GM21526 (cell line): ENCODE measurements at regions not wholly inside any gene's neighbourhood (a gene's known extent, or its start where the extent isn't known, plus 50 kb on each side); places are given as distances from the start of the nearest gene placed in this dataset.

Experiments
- ATAC-seq: cut with Tn5 transposase; IDR thresholded peaks from one replicate; pipeline ENCODE4 v1.9.1; 2021; ENCODE audit warnings: moderate library complexity; ENCODE audit not compliant: unreplicated experiment, low FRiP score

- no peak for ATAC-seq
Observed at GRCh38 chr6:14272737-14273085, 155.1 kb downstream of the CD83 start.

- no peak for ATAC-seq
Observed at GRCh38 chr6:14273191-14273590, 155.6 kb downstream of the CD83 start.

DNA sequence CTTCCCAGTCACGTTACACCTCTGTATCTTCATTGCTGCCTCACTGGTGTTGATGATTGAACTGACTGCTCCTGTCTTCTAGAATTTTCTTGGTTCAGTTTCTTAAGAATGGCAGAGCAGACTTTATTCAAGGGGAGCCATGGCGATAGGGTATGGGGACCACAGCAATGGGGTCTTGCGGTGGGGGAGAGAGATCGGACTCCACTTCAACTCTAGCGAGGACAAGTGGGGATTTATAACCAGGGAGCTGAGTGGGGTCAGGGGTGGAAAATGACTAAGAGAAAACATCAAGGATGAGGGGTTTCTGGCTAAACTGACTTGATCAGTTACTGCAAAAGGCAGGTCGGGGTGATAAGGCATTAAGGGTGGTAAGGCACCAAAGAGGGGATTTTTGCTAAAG lies 156.4 kb downstream of the CD83 start:
- no peak for ATAC-seq

DNA sequence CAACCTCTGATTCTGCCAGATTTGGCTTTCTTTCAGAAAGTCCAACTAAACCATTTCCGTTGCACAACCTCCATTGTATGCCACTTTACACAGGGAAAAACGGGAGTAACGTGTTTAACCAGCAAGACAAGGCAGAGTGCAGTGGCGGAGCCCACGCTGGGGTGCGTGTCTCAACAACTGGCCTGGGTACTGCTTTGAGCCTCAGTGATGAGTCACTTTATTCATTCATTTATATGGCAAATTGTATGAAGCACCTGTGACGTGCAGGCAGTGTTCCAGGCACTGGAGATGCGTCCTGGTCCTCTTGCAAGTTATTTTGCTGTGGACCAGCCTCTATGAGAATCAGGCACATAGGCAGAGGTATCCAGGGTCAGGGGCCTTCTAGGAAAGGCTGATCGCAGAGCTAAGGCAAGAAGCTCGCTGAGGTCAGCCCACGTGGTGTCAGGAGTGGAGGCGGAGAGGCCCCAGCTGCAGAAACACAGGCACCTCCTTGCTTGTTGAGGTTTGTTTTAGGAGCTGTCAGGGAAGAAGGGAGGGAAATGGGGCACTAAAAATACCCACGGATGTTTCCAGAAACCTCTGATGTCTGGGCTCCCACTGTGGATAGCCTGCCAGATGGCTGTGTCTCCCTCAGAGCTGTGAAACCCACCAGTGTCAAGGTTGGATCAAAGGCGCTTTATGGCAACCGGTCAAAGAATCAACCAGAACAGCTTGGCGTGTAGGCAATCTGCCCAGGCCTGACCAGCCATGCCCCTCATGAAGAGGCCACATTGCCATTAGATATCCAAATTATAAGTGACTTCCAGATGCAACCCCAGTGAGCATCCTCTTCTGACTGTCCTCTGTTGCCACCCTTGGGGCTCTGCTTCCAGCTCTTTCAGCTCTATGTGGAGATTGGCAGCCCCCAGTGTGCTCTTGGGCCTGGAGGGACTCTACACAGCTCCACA lies 157.2 kb downstream of the CD83 start:
- ATAC-seq = no peak

DNA sequence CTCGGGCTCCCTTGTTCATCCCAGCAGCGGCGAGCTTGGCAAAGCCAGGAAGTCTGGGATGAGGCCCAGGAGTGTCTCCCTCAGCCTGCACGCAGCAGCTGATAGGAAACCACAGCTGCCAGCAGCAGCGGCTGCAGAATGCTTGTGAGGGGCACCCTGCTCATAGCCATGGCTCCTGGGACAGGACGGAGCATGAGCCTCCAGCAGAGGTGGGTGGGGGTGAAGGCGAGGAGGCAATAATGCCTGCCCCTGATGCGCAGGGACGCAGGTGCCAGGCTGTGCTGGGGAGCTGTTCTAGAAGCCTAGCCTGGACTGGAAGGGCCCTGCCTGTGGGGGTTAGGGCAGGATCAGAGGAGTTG lies 157.9 kb downstream of the CD83 start:
- ATAC-seq = no peak

DNA sequence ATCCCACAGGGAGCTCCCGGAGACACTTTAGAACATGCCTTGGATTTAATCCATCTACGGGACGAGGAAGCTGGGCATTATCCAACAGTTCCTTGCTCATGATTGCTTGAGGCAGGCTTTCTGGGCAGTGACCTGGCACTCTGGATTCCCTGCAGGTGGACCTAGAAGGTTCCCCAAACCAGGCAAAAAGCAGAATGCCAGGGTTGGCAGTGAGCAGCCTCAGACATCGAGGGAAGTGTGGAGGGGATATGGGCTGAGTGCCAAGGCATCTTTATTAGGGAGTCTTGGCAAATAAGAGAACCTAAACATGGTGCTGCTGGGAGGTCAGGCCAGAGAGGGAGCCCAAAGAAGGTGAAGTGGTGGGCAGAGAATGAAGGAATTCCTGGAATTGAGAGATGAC lies 158.5 kb downstream of the CD83 start:
- ATAC-seq = no peak

DNA sequence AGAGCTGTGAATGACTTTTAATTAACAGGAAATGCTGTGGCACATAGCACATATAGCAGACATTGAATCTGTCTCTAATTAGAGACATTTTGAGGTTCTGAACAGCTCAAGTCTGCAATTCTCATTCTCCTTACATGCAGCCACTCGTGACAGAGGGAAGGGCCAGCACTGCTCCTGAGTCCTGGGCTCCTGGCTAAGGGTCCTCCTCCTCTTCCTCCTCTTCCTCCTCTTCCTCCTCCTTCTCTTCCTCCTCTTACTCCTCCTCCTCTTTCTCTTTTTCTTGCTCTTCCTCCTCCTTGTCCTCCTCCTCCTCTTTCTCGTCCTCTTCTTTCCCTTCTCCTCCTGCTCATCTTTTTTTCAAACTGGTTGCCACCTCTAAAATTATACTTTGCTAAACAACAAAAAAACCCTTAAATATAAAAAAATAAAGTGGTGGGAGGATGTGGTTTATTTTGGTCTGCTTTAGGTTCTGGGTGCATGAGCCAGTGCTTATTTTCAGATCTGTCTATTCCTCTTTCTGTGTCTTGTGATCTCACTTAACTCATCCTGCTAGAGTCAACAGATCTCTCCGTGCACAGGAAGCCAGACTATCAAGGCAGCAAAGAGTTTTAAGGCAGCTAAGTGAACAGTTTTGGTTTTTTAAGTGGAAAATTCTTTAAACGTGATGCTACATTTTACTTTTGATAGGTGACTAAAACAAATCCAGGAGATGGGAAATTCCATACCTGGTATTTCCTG lies 159.3 kb downstream of the CD83 start:
- ATAC-seq = peak; percentile 90

GRCh38 chr6:14277405-14277930 lies 159.9 kb downstream of the CD83 start:
- ATAC-seq = no peak

GRCh38 chr6:14278006-14278405 lies 160.4 kb downstream of the CD83 start:
- ATAC-seq = no peak

GRCh38 chr6:14278446-14278845 lies 160.9 kb downstream of the CD83 start:
- ATAC-seq = no peak

DNA sequence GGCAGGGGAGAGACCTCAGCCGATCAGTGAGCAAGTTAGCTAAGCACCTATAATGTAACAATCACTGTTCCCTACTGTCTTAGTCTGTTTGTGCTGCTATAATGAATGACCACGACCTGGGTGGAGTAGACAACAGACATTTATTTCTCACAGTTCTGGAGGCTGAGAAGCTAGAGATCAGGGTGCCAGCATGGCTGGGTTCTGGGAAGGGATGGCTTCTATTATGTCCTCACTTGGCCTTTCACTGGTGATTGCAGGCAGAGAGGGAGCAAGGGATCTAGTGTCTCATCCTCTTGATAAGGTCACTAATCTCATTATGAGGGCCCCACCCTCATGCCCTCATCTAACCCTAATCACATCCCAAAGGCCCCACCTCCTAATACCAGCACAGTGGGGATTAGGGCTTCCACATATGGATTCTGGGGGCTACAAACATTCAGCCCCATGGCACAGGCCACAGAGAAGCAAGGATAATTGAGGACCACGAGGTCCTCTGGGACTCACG lies 162.5 kb downstream of the CD83 start:
- ATAC-seq = no peak

DNA sequence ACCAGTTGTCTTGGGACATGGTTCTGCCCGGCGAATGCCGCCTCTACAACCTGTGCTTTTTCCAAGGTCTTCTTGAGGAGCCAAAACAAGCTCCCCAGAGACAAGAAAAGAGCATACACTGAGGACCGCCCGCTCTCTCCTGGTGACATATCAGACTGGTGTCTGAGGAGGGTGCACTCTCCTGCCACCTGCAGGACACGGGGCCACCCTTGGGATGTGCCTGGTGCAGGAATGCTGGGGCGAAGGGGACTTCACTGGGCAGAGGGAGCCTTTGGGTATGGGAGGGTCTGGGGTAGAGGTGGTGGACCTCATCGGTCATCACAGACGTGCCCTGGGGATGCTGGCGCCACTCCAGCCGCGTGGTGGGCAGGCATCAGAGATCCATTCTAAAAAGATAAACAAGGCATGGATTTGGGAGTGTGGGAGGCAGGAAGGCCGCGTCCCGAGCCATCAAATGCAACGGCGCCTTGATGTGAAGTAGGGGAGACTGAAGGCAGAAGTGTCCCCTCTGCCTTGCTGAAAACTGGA lies 163.3 kb downstream of the CD83 start:
- ATAC-seq = no peak

DNA sequence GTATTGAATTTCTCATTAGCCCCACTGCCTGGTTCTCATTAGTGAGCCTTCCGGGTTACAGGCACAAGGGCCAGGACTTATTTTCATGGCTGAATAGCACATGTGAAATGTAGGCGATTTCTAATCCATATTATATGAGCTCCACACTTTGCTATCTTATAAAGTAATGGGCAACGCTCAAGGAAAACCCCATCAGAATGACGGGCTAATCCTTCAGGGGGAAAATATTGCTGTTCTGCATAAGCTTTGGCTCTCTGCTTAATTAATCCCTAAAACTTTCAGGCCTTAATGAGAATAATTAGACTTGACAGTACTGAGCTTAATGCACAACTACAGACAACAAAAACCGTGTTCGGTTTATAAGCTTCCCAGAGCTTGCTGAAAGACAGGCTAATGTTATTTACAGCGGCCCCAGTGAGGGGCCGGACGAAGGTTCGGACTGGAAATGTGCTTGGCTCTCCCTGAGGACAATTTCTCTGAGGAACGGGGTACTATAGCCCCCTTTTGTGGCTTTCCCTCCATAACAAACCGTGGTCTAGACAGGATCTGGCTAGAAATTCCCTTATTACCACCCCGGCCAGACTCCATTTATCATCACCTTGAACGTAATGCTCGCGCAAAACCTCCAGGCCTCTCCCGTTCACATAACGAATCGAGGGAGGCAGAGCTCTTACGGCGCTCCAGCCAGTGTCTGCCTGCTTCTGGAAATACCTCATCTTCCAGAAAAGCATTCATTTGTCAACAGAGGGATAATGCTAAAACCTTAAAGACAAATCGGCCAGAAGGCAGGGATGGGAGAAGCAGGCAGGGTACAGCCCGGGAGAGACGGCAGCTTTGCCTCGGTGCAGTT lies 164.5 kb downstream of the CD83 start:
- no peak for ATAC-seq

DNA sequence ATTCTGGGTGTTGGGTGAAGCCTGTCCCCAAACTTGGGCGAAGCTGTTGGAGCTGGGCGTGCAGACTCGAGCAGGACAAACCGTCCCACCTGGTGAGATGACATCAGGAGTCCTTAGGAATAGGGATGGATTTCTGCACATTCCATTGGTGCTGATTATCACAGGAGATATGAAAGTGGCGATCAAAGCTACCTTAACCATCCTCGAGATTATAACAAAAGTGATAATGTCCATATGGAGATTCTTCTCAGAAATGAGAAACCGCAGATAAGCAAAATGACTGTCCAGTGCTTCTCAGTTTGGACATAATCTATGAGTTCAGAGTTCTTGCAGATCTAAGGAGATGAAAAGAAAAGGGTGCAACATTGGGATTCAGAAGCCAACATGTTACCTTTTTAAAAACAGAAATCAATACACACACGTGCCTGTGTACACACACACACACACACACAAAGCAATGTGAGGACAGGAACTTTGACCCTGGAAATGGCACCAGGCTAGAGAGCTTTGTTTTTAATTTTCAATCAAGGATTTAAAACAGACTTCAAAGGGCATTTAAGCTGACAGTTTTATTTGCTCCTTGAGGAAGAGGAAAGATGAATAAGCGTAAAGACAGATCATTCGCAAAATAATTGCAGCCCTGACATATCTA lies 165.4 kb downstream of the CD83 start:
- no peak for ATAC-seq

- ATAC-seq = no peak
Observed at GRCh38 chr6:14283600-14284235, 166.1 kb downstream of the CD83 start.

- ATAC-seq = no peak
Observed at GRCh38 chr6:14284969-14285590, 167.5 kb downstream of the CD83 start.

DNA sequence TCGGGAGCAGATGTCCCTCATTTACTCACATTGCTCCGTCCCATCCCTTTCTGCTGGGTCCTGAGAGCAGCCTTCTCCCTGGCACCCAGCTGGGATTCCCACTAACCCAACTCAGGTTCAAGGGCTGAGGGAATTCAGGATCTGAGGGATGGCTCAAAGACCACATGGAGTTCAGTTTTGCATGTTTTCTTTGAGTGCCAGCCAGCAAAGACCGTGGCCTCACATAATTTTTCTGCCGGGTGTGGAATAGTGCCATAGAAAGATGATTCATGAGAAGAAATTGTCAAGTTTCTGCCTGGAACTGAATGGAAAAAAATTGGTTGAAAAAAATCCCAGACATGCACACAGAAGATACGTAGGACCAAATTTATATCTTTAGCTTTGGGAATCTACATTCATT lies 168.6 kb downstream of the CD83 start:
- ATAC-seq = no peak

- no peak for ATAC-seq
Observed at GRCh38 chr6:14286634-14287428, 169.3 kb downstream of the CD83 start.
